ENCODE measurements at regions not wholly inside any gene's neighbourhood (a gene's known extent, or its start where the extent isn't known, plus 50 kb on each side); places are given as distances from the start of the nearest gene placed in this dataset.

GRCh38 chr2:235247001-235247400 is 246.8 kb upstream of the AGAP1 start (continued):
- no peak for TF ChIP-seq GTF2F1 (IDR thresholded peaks at IDR 0.05; ENCODE audit: borderline replicate concordance, low read depth, low read length)
- no peak for TF ChIP-seq BRCA1 (IDR thresholded peaks at IDR 0.05; ENCODE audit: low read depth, low read length)
- TF ChIP-seq NRF1 (IDR thresholded peaks at IDR 0.05; ENCODE audit: low read depth, low read length) = no peak
